HEK293 (cell line): ENCODE measurements at regions not wholly inside any gene's neighbourhood (a gene's known extent, or its start where the extent isn't known, plus 50 kb on each side); places are given as distances from the start of the nearest gene placed in this dataset.

Experiments used
- MYNN ChIP-seq: fragments of 450-650 bp; formaldehyde crosslinking; IDR thresholded peaks from 2 replicates; pipeline ENCODE4 v1.5.1; 2016; ENCODE audit warnings: missing biosample characterization, missing genetic modification characterization, borderline replicate concordance
- TRIM28 ChIP-seq: IDR thresholded peaks from 2 replicates; pipeline ENCODE4 v1.6.1; 2011; ENCODE audit warnings: low read length, control low read depth, borderline replicate concordance
- ZBTB20 ChIP-seq: fragments of 450-650 bp; formaldehyde crosslinking; IDR thresholded peaks from 2 replicates; pipeline ENCODE4 v1.5.1; 2016; ENCODE audit warnings: missing biosample characterization, missing genetic modification characterization
- ZBTB21 ChIP-seq: fragments of 450-650 bp; formaldehyde crosslinking; IDR thresholded peaks from 2 replicates; pipeline ENCODE4 v1.5.1; 2017; ENCODE audit warnings: missing biosample characterization, missing genetic modification characterization
- ZNF157 ChIP-seq: fragments of 450-650 bp; formaldehyde crosslinking; IDR thresholded peaks from 2 replicates; pipeline ENCODE4 v1.5.1; 2016; ENCODE audit warnings: missing biosample characterization, missing genetic modification characterization
- ZNF660 ChIP-seq: fragments of 450-650 bp; IDR thresholded peaks from 2 replicates; pipeline ENCODE4 v1.5.1; 2018; ENCODE audit warnings: missing biosample characterization, mild to moderate bottlenecking, missing genetic modification characterization
- TF ChIP-seq, protein P1 (sequence below): fragments of 450-650 bp; formaldehyde crosslinking; IDR thresholded peaks from 2 replicates; pipeline ENCODE4 v1.5.1; 2016; ENCODE audit warnings: missing biosample characterization, missing genetic modification characterization
- TF ChIP-seq, protein P2 (sequence below): fragments of 450-650 bp; formaldehyde crosslinking; IDR thresholded peaks from 2 replicates; pipeline ENCODE4 v1.5.1; 2016; ENCODE audit warnings: missing biosample characterization, missing genetic modification characterization

DNA sequence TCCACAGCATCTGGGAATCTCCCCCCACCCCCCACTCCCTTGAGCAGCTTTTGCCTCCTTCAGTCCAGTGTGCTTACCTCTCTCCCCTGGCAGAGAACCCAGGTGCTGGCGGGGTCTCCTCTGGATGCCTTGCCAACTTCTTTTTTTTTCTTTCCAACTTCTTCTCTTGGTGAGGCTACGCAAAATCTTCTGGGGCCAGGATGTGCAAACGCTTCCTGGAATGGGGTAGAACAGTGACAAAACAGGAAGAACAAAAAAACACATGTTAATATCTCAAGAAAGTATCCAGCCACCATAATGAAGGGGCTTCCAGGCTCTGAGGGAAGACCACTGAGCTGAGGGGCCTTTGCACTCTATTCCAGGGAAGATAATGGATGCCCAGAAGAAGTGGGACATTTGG is 53.9 kb upstream of the DDR1 start:
- TF ChIP-seq ZNF157 (tag by site-specific recombination) (no peak), TRIM28 (no peak), MYNN (tag by site-specific recombination) (no peak), ZNF660 (tag by site-specific recombination) (no peak), ZBTB20 (tag by site-specific recombination) (no peak), ZBTB21 (tag by site-specific recombination) (no peak)
- TF ChIP-seq, protein P1, sequence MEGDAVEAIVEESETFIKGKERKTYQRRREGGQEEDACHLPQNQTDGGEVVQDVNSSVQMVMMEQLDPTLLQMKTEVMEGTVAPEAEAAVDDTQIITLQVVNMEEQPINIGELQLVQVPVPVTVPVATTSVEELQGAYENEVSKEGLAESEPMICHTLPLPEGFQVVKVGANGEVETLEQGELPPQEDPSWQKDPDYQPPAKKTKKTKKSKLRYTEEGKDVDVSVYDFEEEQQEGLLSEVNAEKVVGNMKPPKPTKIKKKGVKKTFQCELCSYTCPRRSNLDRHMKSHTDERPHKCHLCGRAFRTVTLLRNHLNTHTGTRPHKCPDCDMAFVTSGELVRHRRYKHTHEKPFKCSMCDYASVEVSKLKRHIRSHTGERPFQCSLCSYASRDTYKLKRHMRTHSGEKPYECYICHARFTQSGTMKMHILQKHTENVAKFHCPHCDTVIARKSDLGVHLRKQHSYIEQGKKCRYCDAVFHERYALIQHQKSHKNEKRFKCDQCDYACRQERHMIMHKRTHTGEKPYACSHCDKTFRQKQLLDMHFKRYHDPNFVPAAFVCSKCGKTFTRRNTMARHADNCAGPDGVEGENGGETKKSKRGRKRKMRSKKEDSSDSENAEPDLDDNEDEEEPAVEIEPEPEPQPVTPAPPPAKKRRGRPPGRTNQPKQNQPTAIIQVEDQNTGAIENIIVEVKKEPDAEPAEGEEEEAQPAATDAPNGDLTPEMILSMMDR = no peak
- TF ChIP-seq, protein P2, sequence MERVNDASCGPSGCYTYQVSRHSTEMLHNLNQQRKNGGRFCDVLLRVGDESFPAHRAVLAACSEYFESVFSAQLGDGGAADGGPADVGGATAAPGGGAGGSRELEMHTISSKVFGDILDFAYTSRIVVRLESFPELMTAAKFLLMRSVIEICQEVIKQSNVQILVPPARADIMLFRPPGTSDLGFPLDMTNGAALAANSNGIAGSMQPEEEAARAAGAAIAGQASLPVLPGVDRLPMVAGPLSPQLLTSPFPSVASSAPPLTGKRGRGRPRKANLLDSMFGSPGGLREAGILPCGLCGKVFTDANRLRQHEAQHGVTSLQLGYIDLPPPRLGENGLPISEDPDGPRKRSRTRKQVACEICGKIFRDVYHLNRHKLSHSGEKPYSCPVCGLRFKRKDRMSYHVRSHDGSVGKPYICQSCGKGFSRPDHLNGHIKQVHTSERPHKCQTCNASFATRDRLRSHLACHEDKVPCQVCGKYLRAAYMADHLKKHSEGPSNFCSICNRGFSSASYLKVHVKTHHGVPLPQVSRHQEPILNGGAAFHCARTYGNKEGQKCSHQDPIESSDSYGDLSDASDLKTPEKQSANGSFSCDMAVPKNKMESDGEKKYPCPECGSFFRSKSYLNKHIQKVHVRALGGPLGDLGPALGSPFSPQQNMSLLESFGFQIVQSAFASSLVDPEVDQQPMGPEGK (tag by site-specific recombination) = no peak
